H1 (cell line): ENCODE measurements at regions not wholly inside any gene's neighbourhood (a gene's known extent, or its start where the extent isn't known, plus 50 kb on each side); places are given as distances from the start of the nearest gene placed in this dataset.

Source experiments
- CTCF ChIA-PET: fragments of 300-600 bp; sonication (Branson Sonifier 250); formaldehyde crosslinking; loops from one replicate; lab custom pipeline; 2021; ENCODE audit not compliant: partially characterized antibody; lab: Charles Lee
- POLR2A ChIA-PET: fragments of 300-600 bp; sonication (Branson Sonifier 250); formaldehyde crosslinking; loops from one replicate; lab custom pipeline; 2021; ENCODE audit warnings: inconsistent platforms; ENCODE audit not compliant: partially characterized antibody; lab: Charles Lee
- DNase-seq, 2 experiments: peaks; one replicate each; pipeline versions ENCODE4 v3.0.0 to v3.0.0-alpha.2; 2010 to 2022; ENCODE audit warnings: low spot score in 2 of 2, low read depth in 1 of 2, mixed read lengths in 1 of 2
- FAIRE-seq: peaks from 2 replicates; lab custom pipeline; 2011; peaks lifted over from hg19 to GRCh38; lab: Jason Lieb, UNC
- H2AFZ ChIP-seq: 2 replicates; pipeline ENCODE4 v1.8.1; 2012; ENCODE audit warnings: low read length, inconsistent platforms
- H2AK5ac ChIP-seq: 2 replicates; pipeline ENCODE4 v1.6.1; 2013; ENCODE audit warnings: low read depth, low read length
- H2BK120ac ChIP-seq: replicated peaks from 2 replicates; pipeline ENCODE3; 2013; ENCODE audit warnings: low read depth, low read length, inconsistent platforms
- H2BK12ac ChIP-seq: 2 replicates; pipeline ENCODE4 v1.6.1; 2013; ENCODE audit warnings: low read depth, low read length
- H2BK15ac ChIP-seq: 2 replicates; pipeline ENCODE4 v1.6.1; 2013; ENCODE audit warnings: low read length
- H2BK20ac ChIP-seq: 2 replicates; pipeline ENCODE4 v1.6.1; 2013; ENCODE audit warnings: low read length
- H2BK5ac ChIP-seq: 2 replicates; pipeline ENCODE4 v1.6.1; 2013; ENCODE audit warnings: low read depth, low read length
- H3K14ac ChIP-seq: 2 replicates; pipeline ENCODE4 v1.6.1; 2013; ENCODE audit warnings: inconsistent platforms; ENCODE audit not compliant: insufficient read length
- H3K18ac ChIP-seq: 2 replicates; pipeline ENCODE4 v1.6.1; 2013; ENCODE audit warnings: low read length; ENCODE audit errors: extremely low read depth
- H3K23ac ChIP-seq: 2 replicates; pipeline ENCODE4 v1.6.1; 2013; ENCODE audit warnings: inconsistent platforms; ENCODE audit not compliant: insufficient read length
- H3K23me2 ChIP-seq: 2 replicates; pipeline ENCODE4 v1.6.1; 2013; ENCODE audit warnings: low read depth, low read length
- H3K27ac ChIP-seq: 2 replicates; pipeline ENCODE4 v1.6.1; 2011; ENCODE audit warnings: low read depth, low read length, inconsistent platforms
- H3K27me3 ChIP-seq, 4 experiments: replicated peaks in 1 of 4; 1 replicate in 1 of 4; 2 replicates in 3 of 4; pipeline versions ENCODE4 v1.6.1 to v1.8.1; 2011 to 2013; ENCODE audit warnings: low read length in 3 of 4, mild to moderate bottlenecking in 3 of 4, inconsistent platforms in 2 of 4, mixed read lengths in 2 of 4, moderate library complexity in 1 of 4; ENCODE audit not compliant: control insufficient read depth in 3 of 4, insufficient read depth in 3 of 4; ENCODE audit errors: extremely low read depth in 1 of 4
- H3K36me3 ChIP-seq, 4 experiments: 2 replicates each; pipeline versions ENCODE4 v1.6.1 to v1.8.1; 2011 to 2013; ENCODE audit warnings: mild to moderate bottlenecking in 4 of 4, low read length in 3 of 4, moderate library complexity in 2 of 4, control low read depth in 1 of 4, inconsistent platforms in 1 of 4; ENCODE audit not compliant: insufficient read depth in 4 of 4, control insufficient read depth in 2 of 4
- H3K4ac ChIP-seq: replicated peaks from 2 replicates; pipeline ENCODE3; 2013; ENCODE audit warnings: low read length, low read depth, mixed read lengths, inconsistent platforms; ENCODE audit not compliant: insufficient read length
- H3K4me1 ChIP-seq, 4 experiments: replicated peaks in 1 of 4; 1 replicate in 1 of 4; 2 replicates in 3 of 4; pipeline versions ENCODE4 v1.6.1 to v1.8.1; 2011 to 2013; ENCODE audit warnings: low read length in 3 of 4, inconsistent platforms in 2 of 4, mixed read lengths in 1 of 4; ENCODE audit not compliant: insufficient read depth in 4 of 4, control insufficient read depth in 3 of 4
- H3K4me2 ChIP-seq, 2 experiments: 2 replicates each; pipeline versions ENCODE4 v1.6.1 to v1.8.1; 2011 to 2013; ENCODE audit warnings: low read depth in 2 of 2, low read length in 2 of 2, control low read depth in 1 of 2, inconsistent platforms in 1 of 2, mild to moderate bottlenecking in 1 of 2; ENCODE audit not compliant: insufficient read depth in 1 of 2
- H3K4me3 ChIP-seq, 4 experiments: fragments of 200-600, 300-600 bp in 1 of 4; sonication (generic), shearing (Covaris generic), sonication (Bioruptor Twin) in 1 of 4; 2 replicates each; pipeline versions ENCODE4 v1.5.1 to v1.8.1; 2011 to 2016; ENCODE audit warnings: low read length in 4 of 4, low read depth in 3 of 4, control low read depth in 2 of 4, inconsistent platforms in 2 of 4, mild to moderate bottlenecking in 2 of 4, mixed read lengths in 1 of 4, moderate library complexity in 1 of 4; ENCODE audit not compliant: insufficient read depth in 2 of 4; ENCODE audit errors: extremely low read depth in 1 of 4
- H3K56ac ChIP-seq: replicated peaks from 2 replicates; pipeline ENCODE3; 2013; ENCODE audit warnings: low read depth, mild to moderate bottlenecking, mixed read lengths, low read length, inconsistent platforms; ENCODE audit not compliant: insufficient read length
- H3K79me1 ChIP-seq: 2 replicates; pipeline ENCODE4 v1.6.1; 2013; ENCODE audit warnings: low read depth, low read length, control low read depth
- H3K79me2 ChIP-seq, 2 experiments: 2 replicates each; pipeline versions ENCODE4 v1.6.1 to v1.8.1; 2012 to 2013; ENCODE audit warnings: low read length in 2 of 2, mild to moderate bottlenecking in 2 of 2, inconsistent platforms in 1 of 2; ENCODE audit not compliant: insufficient read depth in 2 of 2, control insufficient read depth in 1 of 2
- H3K9ac ChIP-seq, 4 experiments: replicated peaks in 1 of 4; 1 replicate in 1 of 4; 2 replicates in 3 of 4; pipeline versions ENCODE4 v1.6.1 to v1.8.1; 2011 to 2013; ENCODE audit warnings: low read depth in 3 of 4, low read length in 3 of 4, control low read depth in 2 of 4, mild to moderate bottlenecking in 2 of 4, moderate library complexity in 2 of 4, inconsistent platforms in 1 of 4; ENCODE audit errors: extremely low read depth in 1 of 4
- H3K9me3 ChIP-seq, 2 experiments: 2 replicates each; pipeline versions ENCODE4 v1.6.1 to v1.8.1; 2012 to 2013; ENCODE audit warnings: mild to moderate bottlenecking in 2 of 2, moderate library complexity in 2 of 2, control low read depth in 1 of 2, inconsistent platforms in 1 of 2, low read depth in 1 of 2, low read length in 1 of 2, mixed read lengths in 1 of 2; ENCODE audit not compliant: insufficient read depth in 2 of 2
- H4K20me1 ChIP-seq, 2 experiments: replicated peaks in 1 of 2; 2 replicates each; pipeline versions ENCODE3 to v1.8.1; 2011 to 2013; ENCODE audit warnings: inconsistent platforms in 2 of 2, low read length in 2 of 2, mild to moderate bottlenecking in 1 of 2; ENCODE audit not compliant: insufficient read depth in 2 of 2, control insufficient read depth in 1 of 2
- H4K5ac ChIP-seq: 2 replicates; pipeline ENCODE4 v1.6.1; 2013; ENCODE audit warnings: low read length, low read depth, mixed read lengths, inconsistent platforms; ENCODE audit not compliant: insufficient read length
- H4K8ac ChIP-seq: 2 replicates; pipeline ENCODE4 v1.8.0; 2013; ENCODE audit warnings: mild to moderate bottlenecking, moderate library complexity, low read length, inconsistent platforms; ENCODE audit not compliant: insufficient read depth; ENCODE audit errors: extremely low read depth
- H4K91ac ChIP-seq: replicated peaks from 2 replicates; pipeline ENCODE3; 2013; ENCODE audit warnings: low read length, mixed read lengths, inconsistent platforms; ENCODE audit not compliant: insufficient read length
- CBX5 ChIP-seq: fragments of 300-800, 300-1000 bp; sonication (generic); IDR thresholded peaks from 2 replicates; pipeline ENCODE4 v1.7.1; 2016; ENCODE audit warnings: antibody characterized with exemption, low read length, low read depth
- CHD2 ChIP-seq: IDR thresholded peaks from 2 replicates; pipeline ENCODE4 v1.6.1; 2012; ENCODE audit warnings: low read length, improper control_type of control experiment
- GTF2F1 ChIP-seq: IDR thresholded peaks from 2 replicates; pipeline ENCODE4 v1.6.1; 2012; ENCODE audit warnings: low read depth, low read length, improper control_type of control experiment, borderline replicate concordance
- RBBP5 ChIP-seq: IDR thresholded peaks from 2 replicates; pipeline ENCODE4 v1.7.1; 2012; ENCODE audit warnings: low read depth, mild to moderate bottlenecking, inconsistent platforms, low read length, moderate library complexity, borderline replicate concordance
- WGBS, 2 experiments: shearing (Covaris generic) in 1 of 2; methylation state at CpG; one replicate each; pipeline versions ENCODE4 v1.1.6 to v1.1.7; 2013 to 2015; ENCODE audit warnings: low lambda C conversion rate in 2 of 2, mixed read lengths in 2 of 2, inconsistent platforms in 1 of 2, low coverage in 1 of 2, missing lambda C conversion rate in 1 of 2; ENCODE audit not compliant: insufficient replicate concordance in 2 of 2, insufficient coverage in 1 of 2, insufficient read length in 1 of 2; ENCODE audit errors: extremely low coverage in 1 of 2, missing lambda C conversion rate in 1 of 2; 5-methylcytosine and 5-hydroxymethylcytosine counted together

GRCh38 chr12:13538136-13538535 is 341.6 kb downstream of the EMP1 start:
- TF ChIP-seq CBX5: no peak
- no peak for TF ChIP-seq GTF2F1
- no peak for TF ChIP-seq RBBP5
- no peak for TF ChIP-seq CHD2
- Histone ChIP-seq H3K23me2 (peaks cover 1% of the 10 kb centered on the region; the same call in 1 of the 2 replicates), H2AFZ (no peak overlapping the region), H3K4ac (no peak overlapping the region), H3K27me3 (no peaks in the 10 kb centered on the region), H3K79me2 (no peaks in the 10 kb centered on the region), H2BK5ac (no peak overlapping the region), H3K27ac (no peak overlapping the region), H3K56ac (no peak overlapping the region), H3K23ac (no peak overlapping the region), H4K5ac (no peak overlapping the region), H2AK5ac (no peak overlapping the region), H3K4me3 (no peak overlapping the region), H3K9me3 (no peaks in the 10 kb centered on the region), H3K36me3 (no peaks in the 10 kb centered on the region), H4K8ac (no peak overlapping the region), H3K4me1 (peaks cover 0 to 4% (median 3%) of the 10 kb centered on the region in 4 experiments; a peak in 5 of 7 replicates), H3K18ac (no peak overlapping the region), H3K9ac (no peak overlapping the region), H3K79me1 (no peaks in the 10 kb centered on the region), H3K4me2 (no peak overlapping the region), H2BK20ac (no peak overlapping the region), H2BK120ac (no peak overlapping the region), H2BK12ac (no peak overlapping the region), H4K20me1 (no peaks in the 10 kb centered on the region), H3K14ac (no peak overlapping the region), H2BK15ac (no peak overlapping the region), H4K91ac (no peak overlapping the region)
- WGBS, 2 experiments: 93% methylated on average over 3 of the region's 3 CpGs; no CpG with 5 or more reads in 1 of the 2 experiments
- no peak for DNase-seq
- POLR2A ChIA-PET: no interaction called here
- FAIRE-seq: no peak
- CTCF ChIA-PET: interaction anchor here (1.0 to 1.2 kb wide), 3 partner anchors 11 to 261 kb away, joined by 3 to 5 read pairs (median 3); no protein-coding TSS in a partner anchor
